DMS53 treated with DMSO at 0.1 percent for 48 hours (cell line): ENCODE measurements at regions not wholly inside any gene's neighbourhood (a gene's known extent, or its start where the extent isn't known, plus 50 kb on each side); places are given as distances from the start of the nearest gene placed in this dataset.

Experiments
- DNase-seq: peaks from one replicate; lab custom pipeline; 2025; ENCODE audit not compliant: unreplicated experiment; lab: John Stamatoyannopoulos, UW

- DNase-seq: no peak
Observed at GRCh38 chr2:122267947-122268346, 512.5 kb downstream of the TSN start.

DNA sequence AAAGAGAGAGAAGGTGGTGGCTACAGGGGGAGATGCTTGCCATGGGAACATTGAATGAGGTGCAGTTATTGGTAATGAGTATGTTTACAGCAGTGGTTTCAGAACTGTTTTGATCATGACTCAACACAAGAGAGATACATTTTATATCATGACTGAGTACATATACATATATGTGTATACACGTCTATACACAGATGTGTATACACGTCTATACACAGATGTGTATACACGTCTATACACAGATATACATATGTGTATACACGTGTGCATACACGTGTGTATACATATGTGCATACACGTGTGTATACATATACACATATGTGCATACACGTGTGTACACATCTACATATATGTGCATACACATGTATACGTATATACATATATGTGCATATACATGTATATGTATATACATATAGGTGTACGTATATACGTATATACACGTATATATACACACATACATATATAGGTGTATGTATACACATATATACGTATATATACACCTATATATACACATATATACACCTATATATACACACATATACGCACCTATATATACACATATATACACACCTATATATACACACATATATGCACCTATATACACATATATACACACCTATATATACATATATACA is 518.5 kb downstream of the TSN start:
- no peak for DNase-seq

DNA sequence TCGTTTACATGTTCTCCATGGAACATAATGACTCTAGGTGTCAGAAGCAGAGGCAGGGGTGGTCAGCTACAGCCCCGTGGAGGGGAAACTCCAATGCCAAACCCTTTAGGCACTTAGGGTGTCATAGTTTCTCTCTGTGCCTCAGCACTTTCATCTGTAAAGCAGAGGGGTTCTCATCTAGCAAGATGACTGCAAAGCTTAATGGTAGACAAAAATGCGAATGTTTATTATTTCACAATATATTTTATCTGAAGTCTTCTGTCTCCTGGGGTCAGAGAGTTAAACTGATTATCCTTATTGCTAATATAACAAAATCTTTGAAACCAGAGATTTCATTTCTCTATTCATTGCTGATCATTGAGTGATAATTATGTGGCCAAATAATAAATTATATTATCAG is 522.5 kb downstream of the TSN start:
- DNase-seq: no peak

DNA sequence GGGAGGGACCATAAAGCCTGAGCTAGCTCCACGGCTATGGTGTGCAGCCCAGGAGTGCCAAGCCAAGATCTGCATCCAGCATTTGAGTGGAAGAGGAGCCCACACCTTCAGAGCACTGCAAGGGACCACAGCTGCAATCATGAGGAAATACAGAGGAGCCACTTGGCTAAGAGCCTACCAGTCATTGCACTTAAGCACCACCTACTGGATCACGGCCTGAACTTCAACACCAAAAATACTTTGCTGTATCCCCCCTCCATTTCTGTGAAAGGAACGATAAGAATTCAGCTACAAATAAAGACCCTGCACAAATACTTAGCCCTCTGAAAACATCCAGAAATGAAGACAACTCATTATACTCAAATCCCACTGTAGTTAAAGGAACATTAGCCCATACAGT is 545.3 kb downstream of the TSN start:
- DNase-seq: no peak

GRCh38 chr2:122307763-122308162 is 552.3 kb downstream of the TSN start:
- no peak for DNase-seq

DNA sequence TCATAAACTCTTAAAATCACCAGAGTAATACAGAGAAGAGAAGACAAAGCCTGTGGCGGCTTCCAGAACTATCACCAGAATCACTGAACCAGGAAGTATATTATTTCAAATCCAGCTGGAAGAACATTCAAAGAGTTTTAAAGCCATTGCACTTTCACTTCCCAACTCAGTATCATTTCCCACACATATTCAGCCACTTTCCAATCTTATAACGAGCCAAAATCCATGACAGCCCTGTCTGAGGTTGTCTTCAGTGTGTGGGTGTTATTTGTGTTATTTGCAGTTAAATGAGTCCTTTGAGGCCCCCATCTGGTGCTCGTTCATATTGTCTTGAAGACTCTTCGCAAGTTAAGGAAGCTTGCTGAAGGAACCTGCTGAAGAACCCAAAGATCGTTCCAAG is 559.9 kb downstream of the TSN start:
- DNase-seq: no peak

DNA sequence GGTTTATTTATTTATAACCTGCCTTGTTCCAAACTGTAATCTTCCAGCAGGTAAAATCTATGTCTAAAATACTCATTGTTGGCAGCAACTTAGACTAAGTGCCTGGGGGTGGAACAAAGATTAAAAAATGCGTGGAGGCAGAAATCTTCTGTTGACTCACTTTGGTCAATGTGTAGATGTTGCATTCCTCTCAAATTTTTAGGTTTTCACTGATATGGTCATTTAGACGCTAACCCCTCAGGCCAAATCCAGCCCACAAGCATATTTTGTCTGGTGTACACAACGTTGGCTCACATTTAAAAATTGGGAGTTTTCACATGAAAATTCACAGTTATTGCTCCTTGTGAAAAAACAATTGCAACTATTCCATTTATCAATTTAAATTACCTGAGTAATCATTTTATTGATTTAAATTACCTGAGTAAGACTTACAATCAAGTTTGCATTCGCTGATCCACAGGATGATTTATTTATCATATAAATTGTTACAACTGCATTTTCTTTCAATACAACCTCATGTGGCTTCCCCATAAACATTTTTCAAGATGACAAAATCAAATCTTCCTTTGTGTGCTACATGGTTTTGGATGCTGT is 564.2 kb downstream of the TSN start:
- no peak for DNase-seq

DNA sequence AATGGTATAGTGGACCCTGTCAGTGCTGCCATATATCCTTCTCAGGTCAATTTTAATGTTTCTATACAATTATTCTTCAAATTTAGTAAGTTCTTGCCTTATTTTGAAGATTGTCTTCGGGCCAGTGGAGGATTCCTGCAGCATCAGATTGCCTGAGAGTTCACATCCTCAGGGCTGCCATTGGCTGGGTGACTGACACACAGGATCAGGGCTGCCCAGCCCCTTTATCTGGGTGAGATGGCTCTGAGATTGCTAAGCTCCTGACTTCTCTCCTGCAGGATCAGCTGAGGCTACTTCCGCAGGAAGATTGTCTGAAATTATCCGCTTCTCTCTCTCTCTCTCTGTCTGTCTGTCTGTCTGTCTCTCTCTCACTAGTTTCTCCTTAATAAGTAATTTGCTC is 567.4 kb downstream of the TSN start:
- DNase-seq: no peak

DNA sequence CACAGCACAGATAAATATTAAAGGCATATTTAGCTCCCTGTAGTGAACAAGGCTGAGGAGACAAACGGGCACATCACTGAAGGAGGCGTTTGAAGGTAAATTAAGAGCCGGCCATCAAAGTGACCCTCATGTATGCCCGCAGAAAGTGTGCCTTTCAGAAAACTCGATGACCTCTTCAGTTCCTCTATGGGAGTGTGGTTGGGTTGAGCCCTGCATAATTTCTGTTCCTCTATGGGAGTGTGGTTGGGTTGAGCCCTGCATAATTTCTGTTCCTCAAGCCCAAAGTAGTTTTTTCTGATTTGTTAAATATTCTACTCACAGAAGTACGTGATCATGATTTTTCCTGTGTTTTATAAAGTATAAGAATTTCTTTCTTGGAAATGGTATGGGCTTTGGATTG is 568.5 kb downstream of the TSN start:
- no peak for DNase-seq

DNA sequence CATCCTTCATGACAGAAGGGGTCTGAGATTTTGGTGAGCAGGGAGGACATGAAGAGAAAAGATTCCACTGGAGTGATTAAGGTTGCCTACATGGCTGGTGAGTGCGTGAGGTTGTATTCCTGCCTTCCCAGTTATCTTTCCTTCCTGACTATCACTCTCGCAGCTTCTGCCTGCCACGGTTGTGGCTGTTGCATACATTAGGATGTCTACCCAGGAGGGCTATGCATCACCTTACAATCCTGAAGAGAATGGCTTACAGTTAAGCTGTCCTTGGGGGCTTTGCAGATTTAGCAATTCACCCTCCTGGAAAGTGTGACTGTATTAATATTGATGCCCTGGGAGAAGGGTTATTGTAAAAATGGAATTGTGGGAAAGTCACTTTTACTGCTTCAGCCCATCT is 571.0 kb downstream of the TSN start:
- DNase-seq: no peak

DNA sequence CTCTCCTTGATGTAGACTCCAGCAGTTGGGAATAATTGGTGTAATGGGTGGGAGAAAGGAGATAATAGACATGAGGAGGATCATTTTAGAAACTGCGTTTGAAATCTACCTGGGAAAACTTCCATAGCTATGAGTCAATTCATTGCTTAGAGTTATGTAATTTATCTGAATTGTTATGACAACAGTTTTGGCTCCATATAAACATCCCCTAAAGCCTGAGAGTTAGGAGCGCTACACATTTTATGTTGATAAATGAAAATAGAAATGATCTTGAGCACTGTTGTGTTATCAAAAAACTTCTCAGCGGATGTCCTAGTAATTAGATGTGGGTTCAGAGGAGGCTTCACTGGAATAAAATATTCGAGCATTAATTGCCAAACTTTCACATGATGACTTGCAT is 573.4 kb downstream of the TSN start:
- DNase-seq: no peak

- DNase-seq: no peak
Observed at GRCh38 chr2:122329278-122329677, 573.8 kb downstream of the TSN start.

DNA sequence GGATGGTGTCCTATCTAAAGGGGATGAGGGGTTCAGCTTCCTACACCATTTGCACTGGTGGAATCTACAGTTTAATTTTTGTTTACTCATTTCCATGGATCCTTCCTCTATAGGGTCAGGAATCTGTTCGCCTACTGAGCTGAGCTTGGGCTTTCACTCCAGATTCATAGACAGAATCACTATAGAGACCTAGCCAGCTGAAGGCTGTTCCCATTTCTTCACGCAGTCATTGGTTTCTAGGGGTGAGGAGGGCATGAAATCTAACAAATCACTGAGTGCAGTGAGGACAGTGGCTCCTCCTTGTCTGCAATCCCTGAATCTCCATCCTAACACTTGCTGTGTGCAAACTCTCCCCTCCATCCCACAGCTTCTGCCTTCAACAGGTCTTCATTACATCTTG is 578.5 kb downstream of the TSN start:
- no peak for DNase-seq

DNA sequence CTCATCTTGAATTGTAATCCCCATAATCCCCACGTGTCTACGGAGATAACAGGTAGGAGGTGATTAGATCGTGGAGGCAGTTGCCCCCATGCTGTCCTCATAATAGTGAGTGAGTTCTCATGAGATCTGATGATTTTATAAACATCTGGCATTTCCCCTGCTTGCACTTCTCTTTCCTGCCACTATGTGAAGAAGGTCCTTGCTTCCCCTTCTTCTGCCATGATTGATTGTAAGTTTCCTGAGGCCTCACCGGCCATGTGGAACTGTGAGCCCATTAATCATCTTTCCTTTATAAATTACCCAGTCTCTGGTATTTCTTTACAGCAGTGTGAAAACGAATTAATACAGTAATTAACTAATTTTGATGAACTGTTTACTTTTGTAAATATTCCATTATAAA is 582.5 kb downstream of the TSN start:
- DNase-seq: no peak

DNA sequence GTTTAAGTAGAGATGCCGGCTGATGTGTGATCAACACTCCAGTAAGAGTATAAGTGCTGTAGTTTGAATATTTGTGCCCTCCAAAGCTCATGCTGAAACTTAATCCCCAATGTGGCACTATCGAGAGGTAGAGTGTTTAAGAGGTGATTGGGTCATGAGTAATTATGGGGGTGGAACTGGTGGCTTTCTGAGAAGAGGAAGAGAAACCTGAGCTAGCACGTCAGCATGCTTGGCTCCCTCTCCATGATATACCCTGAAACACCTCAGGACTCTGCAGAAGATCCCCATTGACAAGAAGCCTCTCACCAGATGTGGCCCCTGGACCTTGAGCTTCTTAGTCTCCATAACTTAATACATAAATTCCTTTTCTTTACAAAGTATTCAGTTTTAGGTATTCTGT is 584.8 kb downstream of the TSN start:
- DNase-seq: no peak

GRCh38 chr2:122341007-122341406 is 585.6 kb downstream of the TSN start:
- DNase-seq: no peak

GRCh38 chr2:122352151-122352550 is 596.7 kb downstream of the TSN start:
- DNase-seq: peak; percentile 61

GRCh38 chr2:122357998-122358397 is 602.5 kb downstream of the TSN start:
- DNase-seq: no peak

DNA sequence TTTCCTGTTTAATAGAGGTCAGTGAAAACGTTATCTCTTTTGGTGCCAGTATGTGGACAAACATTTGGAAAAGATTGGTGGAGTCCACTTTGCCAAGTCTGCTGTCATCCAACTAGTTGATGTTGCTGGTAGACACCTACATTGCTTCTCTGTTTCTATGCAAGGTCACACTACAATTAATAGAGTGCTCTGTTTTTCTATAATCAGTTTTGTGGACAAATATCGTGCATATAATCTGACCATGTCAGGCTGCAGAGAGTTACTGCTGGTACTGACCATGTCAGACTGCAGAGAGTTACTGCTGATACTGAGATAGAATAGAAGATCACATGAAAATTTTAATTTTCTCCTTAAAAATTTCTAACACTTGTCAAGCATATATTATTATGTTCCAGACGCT is 603.3 kb downstream of the TSN start:
- no peak for DNase-seq

GRCh38 chr2:122363885-122364284 is 608.4 kb downstream of the TSN start:
- DNase-seq: no peak

DNA sequence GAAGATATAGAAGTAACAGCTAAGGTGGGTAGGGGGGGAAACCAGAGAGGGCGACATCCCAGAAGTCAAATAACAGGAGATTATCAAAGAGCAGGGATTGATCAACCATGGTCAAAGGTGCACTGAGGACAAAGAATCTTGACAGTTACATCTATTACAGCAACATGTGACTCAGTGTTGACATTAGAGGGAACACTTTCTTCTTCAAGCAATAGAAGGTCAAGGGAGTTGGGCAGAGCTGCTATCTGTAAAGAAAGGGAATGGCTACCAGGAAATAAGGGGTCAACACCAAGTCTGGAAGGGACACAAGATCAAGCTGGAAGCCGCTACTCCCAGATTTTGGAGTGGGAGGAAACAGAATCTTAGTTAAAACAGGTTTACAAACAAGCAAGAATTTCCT is 611.0 kb downstream of the TSN start:
- DNase-seq: no peak

- no peak for DNase-seq
Observed at GRCh38 chr2:122366969-122367645, 611.7 kb downstream of the TSN start.

DNA sequence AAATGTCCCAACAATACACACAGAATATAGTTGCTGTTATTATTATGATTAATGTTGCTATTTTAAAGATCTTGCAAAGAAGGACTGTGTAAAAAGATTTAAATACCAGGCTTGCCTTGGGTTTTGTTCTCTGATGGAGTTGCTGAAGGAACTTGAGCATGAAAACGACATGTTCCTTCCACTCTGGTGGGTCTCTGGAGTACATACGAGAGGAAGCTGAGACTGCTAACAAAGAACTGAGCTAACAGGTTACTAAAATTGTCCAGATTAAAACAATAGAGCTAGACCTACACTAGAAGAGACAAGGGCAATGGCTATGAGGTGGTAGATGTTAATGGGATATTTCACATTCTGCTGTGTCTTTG is 612.2 kb downstream of the TSN start:
- DNase-seq: no peak
